Common myeloid progenitor, CD34-positive (primary cell): ENCODE measurements at regions not wholly inside any gene's neighbourhood (a gene's known extent, or its start where the extent isn't known, plus 50 kb on each side); places are given as distances from the start of the nearest gene placed in this dataset.

ENCODE experiments used
- CTCF ChIA-PET: fragments of 350-600 bp; sonication (Branson Sonifier 250); formaldehyde crosslinking; loops from one replicate; lab custom pipeline; 2021; ENCODE audit warnings: antibody characterized with exemption; lab: Charles Lee
- POLR2A ChIA-PET: fragments of 350-600 bp; sonication (Branson Sonifier 250); formaldehyde crosslinking; loops from one replicate; lab custom pipeline; 2021; ENCODE audit warnings: antibody characterized with exemption; lab: Charles Lee
- DNase-seq, 3 donors: peaks; one replicate each; pipeline versions ENCODE4 v3.0.0 to v3.0.0-alpha.2; 2013
- H3K27ac ChIP-seq, 2 experiments: 1 replicate in 1 of 2; 2 replicates in 1 of 2; pipeline ENCODE4 v1.7.0; 2013; ENCODE audit warnings: inconsistent platforms in 2 of 2, low read length in 2 of 2, mild to moderate bottlenecking in 2 of 2, low read depth in 1 of 2, moderate library complexity in 1 of 2; ENCODE audit not compliant: severe bottlenecking in 2 of 2, insufficient read depth in 1 of 2, poor library complexity in 1 of 2
- H3K27me3 ChIP-seq, 5 experiments: replicated peaks in 2 of 5; 1 replicate in 3 of 5; 2 replicates in 2 of 5; pipeline versions ENCODE4 v1.6.1 to v1.7.0; 2013; ENCODE audit warnings: low read length in 4 of 5, mild to moderate bottlenecking in 2 of 5, moderate library complexity in 2 of 5, inconsistent platforms in 1 of 5; ENCODE audit not compliant: insufficient read depth in 5 of 5, control insufficient read depth in 4 of 5
- H3K36me3 ChIP-seq, 4 experiments: 1 replicate in 2 of 4; 2 replicates in 2 of 4; pipeline versions ENCODE4 v1.6.1 to v1.7.0; 2013; ENCODE audit warnings: low read length in 3 of 4, control low read depth in 1 of 4, mild to moderate bottlenecking in 1 of 4; ENCODE audit not compliant: control insufficient read depth in 4 of 4, insufficient read depth in 4 of 4
- H3K4me1 ChIP-seq, 4 experiments: 1 replicate in 3 of 4; 2 replicates in 1 of 4; pipeline versions ENCODE4 v1.6.1 to v1.7.1; 2013; ENCODE audit warnings: low read length in 3 of 4, mild to moderate bottlenecking in 3 of 4, control low read depth in 1 of 4, inconsistent platforms in 1 of 4, moderate library complexity in 1 of 4; ENCODE audit not compliant: control insufficient read depth in 4 of 4, insufficient read depth in 4 of 4; ENCODE audit errors: control extremely low read depth in 1 of 4
- H3K4me3 ChIP-seq, 7 experiments: 1 replicate in 4 of 7; 2 replicates in 3 of 7; pipeline versions ENCODE4 v1.5.1 to v1.7.0; 2013; ENCODE audit warnings: mild to moderate bottlenecking in 7 of 7, low read length in 6 of 7, moderate library complexity in 6 of 7, inconsistent platforms in 2 of 7, low read depth in 2 of 7, control low read depth in 1 of 7; ENCODE audit not compliant: insufficient read depth in 4 of 7, control insufficient read depth in 1 of 7; ENCODE audit errors: extremely low read depth in 1 of 7
- H3K9me3 ChIP-seq, 5 experiments: 1 replicate in 4 of 5; 2 replicates in 1 of 5; pipeline versions ENCODE4 v1.6.1 to v1.7.1; 2013; ENCODE audit warnings: low read length in 4 of 5, mild to moderate bottlenecking in 2 of 5, inconsistent platforms in 1 of 5, low read depth in 1 of 5, moderate library complexity in 1 of 5; ENCODE audit not compliant: control insufficient read depth in 4 of 5, insufficient read depth in 2 of 5; ENCODE audit errors: control extremely low read depth in 1 of 5
- WGBS: methylation state at CpG from one replicate; pipeline ENCODE4 v1.1.5; 2013; ENCODE audit not compliant: insufficient coverage; 5-methylcytosine and 5-hydroxymethylcytosine counted together

DNA sequence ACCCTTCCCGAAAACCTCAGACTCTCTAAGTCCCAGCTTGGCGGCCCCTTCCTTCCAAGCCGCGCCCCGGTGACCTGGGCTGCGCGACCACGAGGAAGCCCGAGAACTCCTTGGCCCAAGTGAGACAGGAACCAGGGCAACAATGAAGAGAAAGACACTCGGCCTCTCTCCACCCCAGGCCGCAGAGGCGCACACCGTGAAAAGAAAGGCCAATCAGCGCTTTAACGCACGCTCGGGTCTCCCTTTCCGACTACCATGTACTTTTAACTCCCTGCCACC is 166.4 kb upstream of the PPP1R3A start:
- Histone ChIP-seq H3K9me3 (no peaks in the 10 kb centered on the region), H3K27me3 (peaks cover 39 to 81% (median 52%) of the 10 kb centered on the region in 5 experiments), H3K36me3 (no peaks in the 10 kb centered on the region), H3K27ac (no peak overlapping the region), H3K4me1 (peaks cover 20 to 46% (median 41%) of the 10 kb centered on the region in 4 experiments), H3K4me3 (peak overlapping the region in 6 of 7 experiments; percentile 61 to 79 (median 70))
- WGBS = 0% methylated on average over 18 of the region's 18 CpGs
- DNase-seq = no peak
- ChIA-PET CTCF (no interaction called here), POLR2A (no interaction called here)

DNA sequence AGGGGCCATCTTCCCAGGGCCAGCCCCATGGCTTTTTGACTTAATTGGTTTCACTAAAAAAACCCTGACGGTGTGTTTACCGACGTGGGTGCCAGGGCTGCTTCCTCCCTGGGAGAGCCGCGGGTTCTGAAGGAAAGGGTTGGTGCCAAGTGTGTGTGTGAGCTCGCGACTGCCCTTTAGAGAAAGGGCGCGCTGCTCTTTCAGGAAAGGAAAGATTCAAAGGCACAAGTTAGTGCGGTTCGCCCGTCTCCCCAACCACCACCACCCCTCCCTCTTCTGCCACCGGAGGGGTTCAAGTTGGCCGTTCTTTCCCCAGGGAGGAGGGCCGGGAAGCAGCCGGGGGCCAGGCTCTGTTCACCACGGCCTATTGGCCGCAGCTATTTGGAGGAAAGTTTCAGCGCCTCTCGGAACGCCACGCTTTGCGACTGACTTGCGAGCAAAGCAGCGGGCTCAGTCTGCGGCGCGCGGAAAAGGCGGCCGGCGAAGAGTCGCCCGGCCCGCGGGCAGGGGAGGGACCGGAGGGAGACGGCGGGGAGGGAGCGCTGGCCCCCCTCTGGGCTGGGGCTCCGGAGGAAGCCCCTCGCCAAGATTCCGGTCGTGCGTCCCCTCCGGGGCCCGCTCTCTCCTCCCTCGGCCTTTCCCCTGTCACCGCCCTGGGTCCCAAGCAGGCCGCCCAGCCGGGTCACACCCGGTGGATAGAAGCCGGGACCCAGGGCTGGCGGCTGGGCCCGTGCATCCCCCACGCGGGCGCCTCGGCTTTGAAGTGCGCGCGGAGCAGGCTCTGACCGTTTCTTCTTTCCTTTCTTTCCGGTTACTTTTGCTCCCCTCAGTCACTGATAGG is 165.9 kb upstream of the PPP1R3A start:
- under 1% methylated on average over 55 of the region's 64 CpGs for WGBS
- no peaks in the 10 kb centered on the region for H3K9me3 ChIP-seq
- H3K4me1 ChIP-seq = peaks cover 20 to 46% (median 41%) of the 10 kb centered on the region in 4 experiments
- peak; percentile 21 to 54 (median 43) for DNase-seq
- no peaks in the 10 kb centered on the region for H3K36me3 ChIP-seq
- H3K27me3 ChIP-seq = peaks cover 37 to 81% (median 55%) of the 10 kb centered on the region in 5 experiments
- peak overlapping the region in 6 of 7 experiments; percentile 61 to 79 (median 70) for H3K4me3 ChIP-seq
- ChIA-PET POLR2A (no interaction called here), CTCF (no interaction called here)
- H3K27ac ChIP-seq = no peak overlapping the region

DNA sequence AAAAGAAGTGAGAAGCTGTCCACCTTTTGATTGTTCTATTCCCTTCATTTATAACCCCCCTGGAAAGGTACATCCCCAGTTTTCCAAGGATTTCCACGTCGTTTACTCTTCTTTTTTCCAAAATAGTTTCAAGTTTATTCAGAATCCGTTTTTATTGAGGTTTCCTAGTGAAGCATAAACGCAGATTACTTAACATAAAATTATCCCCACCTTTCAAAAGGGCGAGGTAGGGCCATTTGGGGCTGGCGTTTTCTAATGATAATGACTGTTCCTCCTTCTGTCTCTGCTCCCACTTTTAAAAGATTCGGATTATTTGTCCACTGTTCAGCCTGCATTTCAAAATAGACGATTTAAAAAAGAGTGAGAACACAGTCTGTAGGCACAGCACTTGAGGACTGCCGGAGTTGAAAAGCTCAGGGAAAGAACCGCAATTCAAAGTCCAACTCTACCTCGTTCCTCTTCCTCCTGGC is 165.2 kb upstream of the PPP1R3A start:
- H3K27ac ChIP-seq = no peak overlapping the region
- H3K36me3 ChIP-seq = no peaks in the 10 kb centered on the region
- DNase-seq = peak; percentile 18 to 52 (median 38)
- ChIA-PET POLR2A (no interaction called here), CTCF (interaction anchor here (0.6 to 1.2 kb wide), 2 partner anchors 319 to 454 kb away, joined by 3 read pairs; no protein-coding TSS in a partner anchor)
- H3K4me1 ChIP-seq = peaks cover 20 to 46% (median 41%) of the 10 kb centered on the region in 4 experiments
- 4% methylated on average over 7 of the region's 11 CpGs for WGBS
- peaks cover 35 to 83% (median 57%) of the 10 kb centered on the region in 5 experiments for H3K27me3 ChIP-seq
- peak overlapping the region in 5 of 7 experiments; percentile 61 to 79 (median 76) for H3K4me3 ChIP-seq
- H3K9me3 ChIP-seq = no peaks in the 10 kb centered on the region

DNA sequence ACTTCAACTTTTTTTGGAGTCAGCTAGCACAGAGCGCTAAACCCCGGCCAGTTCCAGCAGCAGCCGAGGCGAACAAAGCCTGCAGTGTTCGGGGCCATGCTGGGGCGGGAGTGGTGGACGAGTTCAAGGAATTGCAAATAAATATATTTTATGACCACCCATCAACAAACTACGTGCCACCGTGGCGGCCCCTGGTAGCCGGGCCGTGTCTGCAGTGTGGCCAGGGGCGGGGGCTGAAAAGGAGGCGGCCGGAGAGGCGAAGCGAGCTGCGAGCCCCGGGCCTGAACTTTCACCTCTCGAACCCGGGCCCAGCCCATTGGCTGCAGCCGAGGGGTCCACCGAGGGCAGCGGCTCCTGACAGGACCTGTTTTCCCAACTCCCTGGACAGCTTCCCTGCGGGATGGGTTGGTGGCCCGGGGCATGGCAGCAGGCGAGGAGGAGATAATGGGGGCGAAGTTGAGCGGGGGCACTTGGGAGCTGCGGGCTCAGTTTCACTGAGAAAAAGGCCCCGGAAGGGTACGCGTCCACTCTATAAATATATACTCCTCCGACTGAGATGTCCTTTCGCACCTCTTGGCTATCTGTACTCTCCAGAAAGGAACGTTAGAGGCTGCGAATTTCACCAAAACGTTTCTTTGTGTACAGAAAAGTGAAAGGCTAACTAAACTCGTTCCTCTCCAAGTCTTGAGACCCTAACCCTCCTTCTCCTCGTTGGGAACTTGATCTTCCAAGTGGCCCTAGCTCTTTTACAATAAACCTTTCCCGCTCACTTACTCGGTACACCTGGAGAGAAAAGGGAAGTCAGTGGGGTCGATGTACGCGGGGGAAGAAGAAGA is 164.6 kb upstream of the PPP1R3A start:
- no peaks in the 10 kb centered on the region for H3K36me3 ChIP-seq
- peak overlapping the region in 2 of 7 experiments; percentile 31 to 77 for H3K4me3 ChIP-seq
- peaks cover 20 to 46% (median 41%) of the 10 kb centered on the region in 4 experiments for H3K4me1 ChIP-seq
- peak; percentile 19 to 36 (median 32) for DNase-seq
- CTCF ChIA-PET = interaction anchor here (0.6 to 1.3 kb wide), 3 partner anchors 320 to 1597 kb away, joined by 3 read pairs; no protein-coding TSS in a partner anchor
- 8% methylated on average over 29 of the region's 45 CpGs for WGBS
- peaks cover 33 to 79% (median 55%) of the 10 kb centered on the region in 5 experiments for H3K27me3 ChIP-seq
- POLR2A ChIA-PET = no interaction called here
- H3K27ac ChIP-seq = no peak overlapping the region
- H3K9me3 ChIP-seq = no peaks in the 10 kb centered on the region

DNA sequence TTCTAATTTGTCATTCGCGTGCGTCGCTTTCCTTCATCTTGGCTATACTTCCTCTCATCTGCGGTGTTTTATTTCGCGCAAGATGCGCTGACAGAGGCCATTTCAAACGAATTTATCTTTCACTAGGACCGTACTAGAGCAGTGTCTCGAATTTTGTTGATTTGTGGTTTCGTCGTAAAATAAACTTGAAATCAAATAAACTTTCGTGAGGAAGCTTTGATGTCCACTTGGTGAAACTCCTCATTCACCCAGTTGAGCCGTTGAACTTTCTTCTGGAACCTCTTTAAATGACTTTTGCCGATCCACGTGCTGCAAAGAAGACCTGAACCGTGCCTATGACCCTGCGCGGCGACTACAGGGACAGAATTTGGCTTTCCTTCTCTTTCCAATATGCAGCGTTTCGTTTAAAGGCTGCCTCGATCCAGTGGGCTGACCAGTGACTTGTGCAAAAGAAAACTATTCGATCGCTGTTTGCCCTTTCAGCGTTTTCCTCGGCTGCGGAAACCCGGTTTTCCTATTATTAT is 163.9 kb upstream of the PPP1R3A start:
- DNase-seq = peak; percentile 22 to 49 (median 43)
- no peak overlapping the region for H3K27ac ChIP-seq
- H3K27me3 ChIP-seq = peaks cover 29 to 72% (median 48%) of the 10 kb centered on the region in 5 experiments
- H3K4me3 ChIP-seq = peak overlapping the region in 2 of 7 experiments; percentile 31 to 77
- WGBS = 7% methylated on average over 26 of the region's 30 CpGs
- H3K9me3 ChIP-seq = no peaks in the 10 kb centered on the region
- no peaks in the 10 kb centered on the region for H3K36me3 ChIP-seq
- CTCF ChIA-PET = interaction anchor here (1.2 to 1.3 kb wide), 2 partner anchors 320 to 1598 kb away, joined by 3 read pairs; no protein-coding TSS in a partner anchor
- POLR2A ChIA-PET = no interaction called here
- peaks cover 20 to 45% (median 41%) of the 10 kb centered on the region in 4 experiments for H3K4me1 ChIP-seq

DNA sequence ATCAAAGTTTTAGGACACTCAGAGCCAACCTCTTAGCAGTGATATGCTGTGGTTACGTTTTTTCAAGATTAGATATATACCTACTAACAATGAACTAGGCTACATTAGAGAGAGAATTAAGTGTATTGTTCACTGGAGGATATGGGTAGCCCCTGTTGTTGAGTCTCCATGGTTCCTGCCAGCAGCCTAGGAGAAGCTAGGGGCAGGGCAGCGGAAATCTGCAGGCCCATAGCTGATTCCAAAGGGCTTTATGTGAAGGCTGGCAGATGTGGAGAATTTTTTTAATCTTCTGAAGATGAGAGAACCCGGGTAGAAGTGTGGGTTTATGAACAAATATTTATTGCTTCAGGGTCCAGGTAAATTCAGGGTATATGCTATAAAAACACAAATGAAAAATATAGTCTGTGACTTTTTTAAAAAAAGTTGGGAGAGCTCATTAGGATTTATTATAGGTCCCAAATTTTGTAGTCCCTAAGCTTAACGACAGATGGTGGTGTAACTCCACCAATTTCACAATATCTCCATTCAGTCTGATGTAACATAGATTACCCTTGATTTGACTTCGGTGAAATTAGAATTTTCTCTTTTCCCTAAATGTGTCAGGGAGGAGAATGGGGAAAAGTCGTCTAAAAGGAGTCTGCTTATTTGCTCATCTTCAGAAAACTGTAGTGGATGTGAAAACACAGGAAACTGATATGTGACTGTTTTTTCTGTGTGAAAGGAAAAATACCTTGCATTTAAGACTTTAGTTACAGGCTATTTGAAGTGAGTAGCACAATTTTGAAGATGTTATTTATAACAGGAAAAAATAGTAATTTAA is 163.0 kb upstream of the PPP1R3A start:
- ChIA-PET POLR2A (no interaction called here), CTCF (interaction anchor here (0.7 to 2.7 kb wide), 11 partner anchors 9 to 1828 kb away, joined by 3 to 7 read pairs (median 4); no protein-coding TSS in a partner anchor)
- 26% methylated on average over 4 of the region's 6 CpGs for WGBS
- no peak overlapping the region for H3K4me3 ChIP-seq
- H3K9me3 ChIP-seq = no peaks in the 10 kb centered on the region
- no peak overlapping the region for H3K27ac ChIP-seq
- H3K4me1 ChIP-seq = peaks cover 20 to 38% (median 35%) of the 10 kb centered on the region in 4 experiments
- peaks cover 26 to 64% (median 46%) of the 10 kb centered on the region in 5 experiments for H3K27me3 ChIP-seq
- no peaks in the 10 kb centered on the region for H3K36me3 ChIP-seq
- peak; percentile 80 to 85 (median 81) for DNase-seq
